ENCODE measurements at regions not wholly inside any gene's neighbourhood (a gene's known extent, or its start where the extent isn't known, plus 50 kb on each side); places are given as distances from the start of the nearest gene placed in this dataset.

DNA sequence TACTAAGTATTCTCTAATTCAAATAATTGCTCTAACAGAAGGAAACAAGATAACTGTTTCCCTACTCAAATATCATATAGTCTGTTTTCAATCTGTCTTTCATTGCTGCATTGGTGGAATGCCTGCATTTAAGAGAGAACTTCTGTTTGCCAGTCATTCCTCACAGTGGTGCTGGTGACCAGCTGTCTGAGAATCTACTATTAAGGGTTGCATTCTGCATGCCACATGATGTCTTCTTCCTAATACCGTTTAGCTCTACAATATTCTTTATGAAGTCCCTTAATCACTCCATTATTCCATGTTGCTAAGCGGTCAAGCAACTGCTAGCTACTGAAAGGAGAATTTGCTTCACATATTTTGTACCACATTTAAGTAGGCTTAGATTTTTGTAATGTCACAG is 167.1 kb upstream of the CENPE start:
- CTCF ChIA-PET: no interaction called here
- POLR2A ChIA-PET: no interaction called here
- TF ChIP-seq, protein P1, sequence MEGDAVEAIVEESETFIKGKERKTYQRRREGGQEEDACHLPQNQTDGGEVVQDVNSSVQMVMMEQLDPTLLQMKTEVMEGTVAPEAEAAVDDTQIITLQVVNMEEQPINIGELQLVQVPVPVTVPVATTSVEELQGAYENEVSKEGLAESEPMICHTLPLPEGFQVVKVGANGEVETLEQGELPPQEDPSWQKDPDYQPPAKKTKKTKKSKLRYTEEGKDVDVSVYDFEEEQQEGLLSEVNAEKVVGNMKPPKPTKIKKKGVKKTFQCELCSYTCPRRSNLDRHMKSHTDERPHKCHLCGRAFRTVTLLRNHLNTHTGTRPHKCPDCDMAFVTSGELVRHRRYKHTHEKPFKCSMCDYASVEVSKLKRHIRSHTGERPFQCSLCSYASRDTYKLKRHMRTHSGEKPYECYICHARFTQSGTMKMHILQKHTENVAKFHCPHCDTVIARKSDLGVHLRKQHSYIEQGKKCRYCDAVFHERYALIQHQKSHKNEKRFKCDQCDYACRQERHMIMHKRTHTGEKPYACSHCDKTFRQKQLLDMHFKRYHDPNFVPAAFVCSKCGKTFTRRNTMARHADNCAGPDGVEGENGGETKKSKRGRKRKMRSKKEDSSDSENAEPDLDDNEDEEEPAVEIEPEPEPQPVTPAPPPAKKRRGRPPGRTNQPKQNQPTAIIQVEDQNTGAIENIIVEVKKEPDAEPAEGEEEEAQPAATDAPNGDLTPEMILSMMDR (IDR thresholded peaks at IDR 0.05; ENCODE audit: low read depth, low read length): no peak

DNA sequence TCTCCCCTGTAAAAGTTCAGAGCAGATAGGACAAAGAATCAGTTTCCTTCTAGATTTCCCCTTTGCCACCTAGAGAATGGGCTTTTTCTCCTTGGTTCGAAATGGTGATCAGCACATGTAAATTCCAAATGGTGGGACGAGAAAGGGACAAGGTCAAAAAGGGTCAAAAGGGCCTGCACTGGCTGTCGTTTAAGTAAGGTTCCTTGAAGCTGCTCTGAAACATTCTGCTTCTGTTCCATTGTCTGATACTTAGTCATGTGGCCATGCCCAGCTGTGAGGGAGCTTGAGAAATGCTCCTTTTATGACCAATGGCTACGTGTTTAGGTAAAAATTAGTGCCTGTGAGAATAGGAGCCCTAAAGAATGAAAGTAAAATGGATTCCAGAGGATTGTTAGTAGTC is 165.9 kb upstream of the CENPE start:
- POLR2A ChIA-PET: no interaction called here
- peaks cover 7% of the 10 kb centered on the region for H3K9me3 ChIP-seq (ENCODE audit: control insufficient read depth, insufficient read depth, low read length)
- no peak overlapping the region for H3K4me3 ChIP-seq (ENCODE audit: low read depth, low read length)
- no peak for DNase-seq (ENCODE audit: low read depth, low spot score)
- CTCF ChIA-PET: no interaction called here
- H3K27me3 ChIP-seq (ENCODE audit: control insufficient read depth, insufficient read depth, low read length): no peaks in the 10 kb centered on the region
- TF ChIP-seq, protein P1 (IDR thresholded peaks at IDR 0.05; ENCODE audit: low read depth, low read length): no peak
- H3K27ac ChIP-seq (ENCODE audit: low read depth, low read length): no peak overlapping the region

More for the DNA sequence above, 167.1 kb upstream of the CENPE start:
- H3K27ac ChIP-seq (ENCODE audit: low read depth, low read length): no peak overlapping the region
- DNase-seq (ENCODE audit: low read depth, low spot score): no peak
- no peak overlapping the region for H3K4me3 ChIP-seq (ENCODE audit: low read depth, low read length)
- H3K9me3 ChIP-seq (ENCODE audit: control insufficient read depth, insufficient read depth, low read length): peaks cover 2% of the 10 kb centered on the region; the same call in 1 of the 2 replicates
- H3K27me3 ChIP-seq (ENCODE audit: control insufficient read depth, insufficient read depth, low read length): no peaks in the 10 kb centered on the region

DNA sequence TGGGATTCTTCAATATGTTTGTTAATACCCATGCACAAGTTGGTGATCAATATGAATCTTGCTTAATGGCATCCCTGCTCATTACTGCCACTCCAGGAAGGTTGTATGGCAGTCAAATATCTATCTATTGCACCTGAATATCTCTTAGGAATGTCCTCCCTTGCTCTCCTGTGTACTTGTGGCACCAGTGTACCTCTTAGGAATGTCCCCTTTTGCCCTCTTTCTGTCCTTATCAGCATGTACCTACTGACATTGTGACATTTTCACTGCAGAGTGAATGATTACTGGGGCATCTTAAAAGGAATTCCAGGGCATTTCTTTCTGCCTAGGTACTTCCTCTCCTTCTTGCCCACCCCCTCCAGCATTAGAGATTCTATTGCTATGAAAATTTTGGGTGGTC is 163.8 kb upstream of the CENPE start:
- no peak overlapping the region for H3K27ac ChIP-seq (ENCODE audit: low read depth, low read length)
- no peak for DNase-seq (ENCODE audit: low read depth, low spot score)
- H3K4me3 ChIP-seq (ENCODE audit: low read depth, low read length): no peak overlapping the region
- ChIA-PET CTCF (no interaction called here), POLR2A (no interaction called here)
- TF ChIP-seq, protein P1 (IDR thresholded peaks at IDR 0.05; ENCODE audit: low read depth, low read length): no peak
- no peaks in the 10 kb centered on the region for H3K27me3 ChIP-seq (ENCODE audit: control insufficient read depth, insufficient read depth, low read length)
- peaks cover 7% of the 10 kb centered on the region for H3K9me3 ChIP-seq (ENCODE audit: control insufficient read depth, insufficient read depth, low read length)

DNA sequence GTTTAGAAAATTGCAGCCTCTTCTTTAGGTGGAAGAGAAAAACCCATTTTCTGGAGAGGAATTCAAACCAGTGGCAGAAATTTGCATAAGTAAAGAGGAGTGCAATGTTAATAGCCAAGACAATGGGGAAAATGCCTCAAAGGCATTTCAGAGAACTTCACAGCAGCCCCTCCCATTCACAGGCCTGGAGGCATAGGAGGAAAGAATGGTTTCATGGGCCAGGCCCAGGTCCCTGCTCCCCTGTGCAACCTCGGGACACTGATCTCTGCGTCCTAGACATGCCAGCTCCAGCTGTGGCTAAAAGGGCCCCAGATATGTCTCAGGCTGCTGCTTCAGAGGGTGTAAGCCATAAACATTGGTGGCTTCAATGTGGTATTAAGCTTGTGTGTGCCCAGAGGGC is 161.8 kb upstream of the CENPE start:
- ChIA-PET CTCF (no interaction called here), POLR2A (no interaction called here)
- Histone ChIP-seq H3K27ac (ENCODE audit: low read depth, low read length) (no peak overlapping the region), H3K4me3 (ENCODE audit: low read depth, low read length) (no peak overlapping the region), H3K9me3 (ENCODE audit: control insufficient read depth, insufficient read depth, low read length) (peaks cover 7% of the 10 kb centered on the region), H3K27me3 (ENCODE audit: control insufficient read depth, insufficient read depth, low read length) (no peaks in the 10 kb centered on the region)
- TF ChIP-seq, protein P1 (IDR thresholded peaks at IDR 0.05; ENCODE audit: low read depth, low read length): no peak
- DNase-seq (ENCODE audit: low read depth, low spot score): no peak

DNA sequence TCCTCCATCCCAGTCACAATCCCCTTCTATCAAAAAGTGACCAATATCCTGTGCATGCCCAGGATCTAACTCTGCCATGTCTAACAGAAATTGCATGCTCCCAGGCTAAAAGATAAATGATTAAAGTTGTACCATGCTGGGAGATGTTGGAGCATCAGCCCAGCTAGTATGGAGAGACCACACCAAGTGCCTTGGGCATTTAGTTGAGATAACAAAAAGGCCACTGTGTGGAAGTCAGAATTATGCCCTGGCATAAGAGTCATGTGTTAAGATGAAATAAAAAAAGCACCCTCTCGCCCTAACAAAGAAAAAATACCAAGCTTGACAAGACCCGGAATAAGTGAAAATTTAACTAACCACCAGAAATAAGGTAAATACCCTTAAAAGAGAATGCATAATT is 155.9 kb upstream of the CENPE start:
- DNase-seq (ENCODE audit: low read depth, low spot score): no peak
- Histone ChIP-seq H3K27ac (ENCODE audit: low read depth, low read length) (no peak overlapping the region), H3K9me3 (ENCODE audit: control insufficient read depth, insufficient read depth, low read length) (no peaks in the 10 kb centered on the region), H3K4me3 (ENCODE audit: low read depth, low read length) (no peak overlapping the region), H3K27me3 (ENCODE audit: control insufficient read depth, insufficient read depth, low read length) (no peaks in the 10 kb centered on the region)
- ChIA-PET CTCF (no interaction called here), POLR2A (no interaction called here)
- TF ChIP-seq, protein P1 (IDR thresholded peaks at IDR 0.05; ENCODE audit: low read depth, low read length): no peak

Data from AG04450 (cell line).